ENCODE measurements at regions not wholly inside any gene's neighbourhood (a gene's known extent, or its start where the extent isn't known, plus 50 kb on each side); places are given as distances from the start of the nearest gene placed in this dataset.

GRCh38 chr10:9015005-9015404 lies 960.5 kb downstream of the GATA3 start:
- no peak overlapping the region for H3K27ac ChIP-seq
- intact Hi-C loops (cut with micrococcal nuclease; ENCODE audit: unreplicated experiment) = no loop called here
- H3K9me3 ChIP-seq (ENCODE audit: insufficient read depth, low read depth) = no peaks in the 10 kb centered on the region
- BruUV-seq (replicated peaks) = no TSS peak
- H3K36me3 ChIP-seq (ENCODE audit: low read depth) = no peaks in the 10 kb centered on the region
- H3K4me1 ChIP-seq (replicated peaks; ENCODE audit: insufficient read depth) = no peaks in the 10 kb centered on the region
- H3K4me2 ChIP-seq = no peak overlapping the region
- no peak overlapping the region for H3K4me3 ChIP-seq
- H3K79me2 ChIP-seq (ENCODE audit: low read depth) = no peaks in the 10 kb centered on the region
- H3K27me3 ChIP-seq (ENCODE audit: insufficient read depth, low read depth) = no peaks in the 10 kb centered on the region
- no peak for DNase-seq
- no peaks in the 10 kb centered on the region for H3F3A ChIP-seq (ENCODE audit: insufficient read depth, low read depth)
- no peak overlapping the region for H2AFZ ChIP-seq
- ChIA-PET CTCF (interaction anchor here (0.7 kb wide), 1 partner anchor 166 kb away, joined by 3 read pairs; no protein-coding TSS in a partner anchor), POLR2A (ENCODE audit: unreplicated experiment) (no interaction called here)
- TF ChIP-seq CTCF (conservative IDR thresholded peaks at IDR 0.05) (no peak), EZH2 (IDR thresholded peaks at IDR 0.05; ENCODE audit: low read depth) (no peak)
- H3K9me2 ChIP-seq (ENCODE audit: insufficient read depth) = no peaks in the 10 kb centered on the region
- no peaks in the 10 kb centered on the region for H4K20me1 ChIP-seq (ENCODE audit: insufficient read depth)

- no peaks in the 10 kb centered on the region for H3K27me3 ChIP-seq (ENCODE audit: insufficient read depth, low read depth)
- no TSS peak for BruUV-seq (replicated peaks)
- H3F3A ChIP-seq (ENCODE audit: insufficient read depth, low read depth) = no peaks in the 10 kb centered on the region
- H3K79me2 ChIP-seq (ENCODE audit: low read depth) = no peaks in the 10 kb centered on the region
- intact Hi-C loops (cut with micrococcal nuclease; ENCODE audit: unreplicated experiment) = no loop called here
- no peak overlapping the region for H2AFZ ChIP-seq
- no peaks in the 10 kb centered on the region for H3K4me1 ChIP-seq (replicated peaks; ENCODE audit: insufficient read depth)
- DNase-seq = no peak
- POLR2A ChIA-PET (ENCODE audit: unreplicated experiment) = no interaction called here
- no peak overlapping the region for H3K4me2 ChIP-seq
- no peak overlapping the region for H3K4me3 ChIP-seq
- H4K20me1 ChIP-seq (ENCODE audit: insufficient read depth) = no peaks in the 10 kb centered on the region
- CTCF ChIA-PET = interaction anchor here (0.7 kb wide), 1 partner anchor 167 kb away, joined by 3 read pairs; no protein-coding TSS in a partner anchor
- no peak for TF ChIP-seq EZH2 (IDR thresholded peaks at IDR 0.05; ENCODE audit: low read depth)
- TF ChIP-seq CTCF (conservative IDR thresholded peaks at IDR 0.05) = no peak
- H3K27ac ChIP-seq = no peak overlapping the region
- H3K9me2 ChIP-seq (ENCODE audit: insufficient read depth) = no peaks in the 10 kb centered on the region
- H3K36me3 ChIP-seq (ENCODE audit: low read depth) = no peaks in the 10 kb centered on the region
- H3K9me3 ChIP-seq (ENCODE audit: insufficient read depth, low read depth) = no peaks in the 10 kb centered on the region
These were observed 961.0 kb downstream of the GATA3 start for GRCh38 chr10:9015447-9015846.

- no peak overlapping the region for H3K4me2 ChIP-seq
- no peak for DNase-seq
- intact Hi-C loops (cut with micrococcal nuclease; ENCODE audit: unreplicated experiment) = no loop called here
- H2AFZ ChIP-seq = no peak overlapping the region
- no peak overlapping the region for H3K4me3 ChIP-seq
- H3K79me2 ChIP-seq (ENCODE audit: low read depth) = no peaks in the 10 kb centered on the region
- no peaks in the 10 kb centered on the region for H4K20me1 ChIP-seq (ENCODE audit: insufficient read depth)
- no peaks in the 10 kb centered on the region for H3K4me1 ChIP-seq (replicated peaks; ENCODE audit: insufficient read depth)
- ChIA-PET CTCF (no interaction called here), POLR2A (ENCODE audit: unreplicated experiment) (no interaction called here)
- no peaks in the 10 kb centered on the region for H3K9me2 ChIP-seq (ENCODE audit: insufficient read depth)
- H3K27me3 ChIP-seq (ENCODE audit: insufficient read depth, low read depth) = no peaks in the 10 kb centered on the region
- H3F3A ChIP-seq (ENCODE audit: insufficient read depth, low read depth) = no peaks in the 10 kb centered on the region
- no TSS peak for BruUV-seq (replicated peaks)
- no peaks in the 10 kb centered on the region for H3K36me3 ChIP-seq (ENCODE audit: low read depth)
- TF ChIP-seq EZH2 (IDR thresholded peaks at IDR 0.05; ENCODE audit: low read depth) = no peak
- no peak for TF ChIP-seq CTCF (conservative IDR thresholded peaks at IDR 0.05)
- H3K9me3 ChIP-seq (ENCODE audit: insufficient read depth, low read depth) = no peaks in the 10 kb centered on the region
- no peak overlapping the region for H3K27ac ChIP-seq
These were observed 962.4 kb downstream of the GATA3 start for GRCh38 chr10:9016930-9017329.
